ENCODE measurements at regions not wholly inside any gene's neighbourhood (a gene's known extent, or its start where the extent isn't known, plus 50 kb on each side); places are given as distances from the start of the nearest gene placed in this dataset.
A peak's percentile ranks its signal among the peaks of the same experiment; 100 is the strongest.
"Not testable (repeated sequence)": the region's sequence is repeated elsewhere in the genome, so short reads cannot be mapped to it uniquely, and the experiment has no call there.

- Mint-ChIP-seq H3K4me3 (no peak overlapping the region), H3K36me3 (ENCODE audit: low read depth) (no peaks in the 10 kb centered on the region), H3K27ac (no peak overlapping the region), H3K4me1 (ENCODE audit: low read depth) (no peaks in the 10 kb centered on the region), H3K9me3 (no peaks in the 10 kb centered on the region), H3K27me3 (ENCODE audit: low read depth) (peaks cover 3% of the 10 kb centered on the region)
- CTCF ChIA-PET, result no interaction called here
- intact Hi-C loops (cut with micrococcal nuclease), result no loop called here
- no peak for DNase-seq
Observed at GRCh38 chr3:69688400-69688799, 50.9 kb upstream of the MITF start.

- no peaks in the 10 kb centered on the region for H3K9me3 Mint-ChIP-seq
- no peak for DNase-seq
- no peaks in the 10 kb centered on the region for H3K4me1 Mint-ChIP-seq (ENCODE audit: low read depth)
- intact Hi-C loops (cut with micrococcal nuclease), result no loop called here
- no peak overlapping the region for H3K4me3 Mint-ChIP-seq
- CTCF ChIA-PET, result no interaction called here
- H3K27ac Mint-ChIP-seq, result no peak overlapping the region
- H3K27me3 Mint-ChIP-seq (ENCODE audit: low read depth), result peaks cover 3% of the 10 kb centered on the region
- H3K36me3 Mint-ChIP-seq (ENCODE audit: low read depth), result no peaks in the 10 kb centered on the region
Observed at GRCh38 chr3:69687641-69688040, 51.6 kb upstream of the MITF start.

GRCh38 chr3:69686056-69686455, 53.2 kb upstream of the MITF start:
- no peak overlapping the region for H3K27ac Mint-ChIP-seq
- CTCF ChIA-PET, result no interaction called here
- H3K36me3 Mint-ChIP-seq (ENCODE audit: low read depth), result no peaks in the 10 kb centered on the region
- H3K27me3 Mint-ChIP-seq (ENCODE audit: low read depth), result peaks cover 5% of the 10 kb centered on the region
- no peaks in the 10 kb centered on the region for H3K4me1 Mint-ChIP-seq (ENCODE audit: low read depth)
- DNase-seq, result no peak
- intact Hi-C loops (cut with micrococcal nuclease), result no loop called here
- no peak overlapping the region for H3K4me3 Mint-ChIP-seq
- no peaks in the 10 kb centered on the region for H3K9me3 Mint-ChIP-seq

- H3K36me3 Mint-ChIP-seq (ENCODE audit: low read depth), result no peaks in the 10 kb centered on the region
- peaks cover 3% of the 10 kb centered on the region for H3K27me3 Mint-ChIP-seq (ENCODE audit: low read depth)
- no peaks in the 10 kb centered on the region for H3K4me1 Mint-ChIP-seq (ENCODE audit: low read depth)
- DNase-seq, result no peak
- no peak overlapping the region for H3K4me3 Mint-ChIP-seq
- H3K27ac Mint-ChIP-seq, result no peak overlapping the region
- no peaks in the 10 kb centered on the region for H3K9me3 Mint-ChIP-seq
- CTCF ChIA-PET, result no interaction called here
- intact Hi-C loops (cut with micrococcal nuclease), result no loop called here
Observed at GRCh38 chr3:69684309-69684961, 54.8 kb upstream of the MITF start.

GRCh38 chr3:69683082-69683806, 56.0 kb upstream of the MITF start:
- DNase-seq, result no peak
- Mint-ChIP-seq H3K4me1 (ENCODE audit: low read depth) (no peaks in the 10 kb centered on the region), H3K9me3 (no peaks in the 10 kb centered on the region), H3K27me3 (ENCODE audit: low read depth) (peaks cover 7% of the 10 kb centered on the region), H3K27ac (no peak overlapping the region), H3K36me3 (ENCODE audit: low read depth) (no peaks in the 10 kb centered on the region), H3K4me3 (no peak overlapping the region)
- intact Hi-C loops (cut with micrococcal nuclease), result no loop called here
- CTCF ChIA-PET, result no interaction called here

- H3K4me1 Mint-ChIP-seq (ENCODE audit: low read depth); intact Hi-C loops (cut with micrococcal nuclease); CTCF ChIA-PET: not testable (repeated sequence)
Observed at GRCh38 chr3:69677456-69677855, 61.8 kb upstream of the MITF start.

GRCh38 chr3:69675786-69676530, 63.3 kb upstream of the MITF start:
- no peak overlapping the region for H3K27ac Mint-ChIP-seq
- CTCF ChIA-PET, result interaction anchor here (1.0 kb wide), 1 partner anchor 514 kb away, joined by 4 read pairs; no protein-coding TSS in a partner anchor
- intact Hi-C loops (cut with micrococcal nuclease), result no loop called here
- no peak for DNase-seq
- H3K4me3 Mint-ChIP-seq, result no peak overlapping the region
- H3K36me3 Mint-ChIP-seq (ENCODE audit: low read depth), result no peaks in the 10 kb centered on the region
- H3K4me1 Mint-ChIP-seq (ENCODE audit: low read depth), result no peaks in the 10 kb centered on the region
- peaks cover 8% of the 10 kb centered on the region for H3K27me3 Mint-ChIP-seq (ENCODE audit: low read depth)
- no peaks in the 10 kb centered on the region for H3K9me3 Mint-ChIP-seq

More at GRCh38 chr3:69677456-69677855, 61.8 kb upstream of the MITF start:
- DNase-seq; H3K36me3 Mint-ChIP-seq (ENCODE audit: low read depth); H3K4me3 Mint-ChIP-seq; H3K9me3 Mint-ChIP-seq; H3K27ac Mint-ChIP-seq: not testable (repeated sequence)
- peaks cover 10% of the 10 kb centered on the region for H3K27me3 Mint-ChIP-seq (ENCODE audit: low read depth)

- intact Hi-C loops (cut with micrococcal nuclease), result no loop called here
- no peaks in the 10 kb centered on the region for H3K36me3 Mint-ChIP-seq (ENCODE audit: low read depth)
- H3K9me3 Mint-ChIP-seq, result no peaks in the 10 kb centered on the region
- peaks cover 7% of the 10 kb centered on the region for H3K27me3 Mint-ChIP-seq (ENCODE audit: low read depth)
- DNase-seq, result no peak
- no peak overlapping the region for H3K4me3 Mint-ChIP-seq
- no peak overlapping the region for H3K27ac Mint-ChIP-seq
- CTCF ChIA-PET, result interaction anchor here (1.0 kb wide), 1 partner anchor 512 kb away, joined by 4 read pairs; no protein-coding TSS in a partner anchor
- no peaks in the 10 kb centered on the region for H3K4me1 Mint-ChIP-seq (ENCODE audit: low read depth)
Observed at GRCh38 chr3:69674752-69675151, 64.5 kb upstream of the MITF start.

- H3K4me3 Mint-ChIP-seq, result no peak overlapping the region
- intact Hi-C loops (cut with micrococcal nuclease), result loop anchor here (1.0 to 2.0 kb wide), 4 partner anchors 347 to 551 kb away; no protein-coding TSS in a partner anchor
- no peak overlapping the region for H3K27ac Mint-ChIP-seq
- no peaks in the 10 kb centered on the region for H3K9me3 Mint-ChIP-seq
- CTCF ChIA-PET, result interaction anchor here (0.5 to 1.5 kb wide), 10 partner anchors 9 to 550 kb away, joined by 3 to 5 read pairs (median 3); partner anchors contain the start of gene LMOD3
- H3K27me3 Mint-ChIP-seq (ENCODE audit: low read depth), result no peaks in the 10 kb centered on the region
- H3K36me3 Mint-ChIP-seq (ENCODE audit: low read depth), result no peaks in the 10 kb centered on the region
- DNase-seq, result peak; percentile 30
- no peaks in the 10 kb centered on the region for H3K4me1 Mint-ChIP-seq (ENCODE audit: low read depth)
Observed at GRCh38 chr3:69671082-69671952, 67.9 kb upstream of the MITF start.

GRCh38 chr3:69669070-69669469, 70.2 kb upstream of the MITF start:
- Mint-ChIP-seq H3K27me3 (ENCODE audit: low read depth) (no peaks in the 10 kb centered on the region), H3K36me3 (ENCODE audit: low read depth) (no peaks in the 10 kb centered on the region), H3K4me3 (no peak overlapping the region), H3K27ac (no peak overlapping the region), H3K4me1 (ENCODE audit: low read depth) (no peaks in the 10 kb centered on the region), H3K9me3 (no peaks in the 10 kb centered on the region)
- DNase-seq, result no peak
- intact Hi-C loops (cut with micrococcal nuclease), result no loop called here
- CTCF ChIA-PET, result interaction anchor here (1.1 kb wide), 1 partner anchor 507 kb away, joined by 5 read pairs; no protein-coding TSS in a partner anchor

GRCh38 chr3:69665026-69665737, 74.1 kb upstream of the MITF start:
- H3K36me3 Mint-ChIP-seq (ENCODE audit: low read depth), result no peaks in the 10 kb centered on the region
- H3K4me3 Mint-ChIP-seq, result no peak overlapping the region
- H3K27ac Mint-ChIP-seq, result no peak overlapping the region
- DNase-seq, result no peak
- no peaks in the 10 kb centered on the region for H3K9me3 Mint-ChIP-seq
- H3K27me3 Mint-ChIP-seq (ENCODE audit: low read depth), result no peaks in the 10 kb centered on the region
- CTCF ChIA-PET, result interaction anchor here (0.6 kb wide), 1 partner anchor 75 kb away, joined by 3 read pairs; no protein-coding TSS in a partner anchor
- H3K4me1 Mint-ChIP-seq (ENCODE audit: low read depth), result no peaks in the 10 kb centered on the region
- intact Hi-C loops (cut with micrococcal nuclease), result no loop called here

Measured in activated naive CD4-positive, alpha-beta T cell treated with anti-CD3 and anti-CD28 coated beads for 36 hours (primary cell).